Endothelial cell of umbilical vein (primary cell): ENCODE measurements at regions not wholly inside any gene's neighbourhood (a gene's known extent, or its start where the extent isn't known, plus 50 kb on each side); places are given as distances from the start of the nearest gene placed in this dataset.

Experiments used
- BruUV-seq: library from RNA; stranded (reverse); fragments of 400-500 nt; replicated peaks from 2 replicates; lab custom pipeline; 2021; lab: Mats Ljungman, UMichigan
- CTCF ChIA-PET: fragments of 300-600, 350-600 bp; sonication (Branson Sonifier 250); formaldehyde crosslinking; loops from one replicate; lab custom pipeline; 2021; ENCODE audit warnings: antibody characterized with exemption, inconsistent platforms; lab: Charles Lee
- POLR2A ChIA-PET: fragments of 300-600, 350-600 bp; sonication (Branson Sonifier 250); formaldehyde crosslinking; loops from one replicate; lab custom pipeline; 2021; ENCODE audit warnings: antibody characterized with exemption, inconsistent platforms; lab: Charles Lee
- DNase-seq: peaks from one replicate; pipeline ENCODE4 v3.0.0-alpha.2; 2011; ENCODE audit warnings: low read depth, low spot score
- FAIRE-seq: peaks from 2 replicates; lab custom pipeline; 2011; peaks lifted over from hg19 to GRCh38; lab: Jason Lieb, UNC
- H2AFZ ChIP-seq: 2 replicates; pipeline ENCODE4 v1.6.0; 2012; ENCODE audit warnings: low read depth, low read length, control low read depth, inconsistent platforms
- H3K27ac ChIP-seq: 2 replicates; pipeline ENCODE4 v1.5.1; 2011; ENCODE audit warnings: low read depth, mild to moderate bottlenecking, control low read depth, low read length, moderate library complexity; ENCODE audit not compliant: insufficient read depth
- H3K27me3 ChIP-seq, 2 experiments: 2 replicates each; pipeline versions ENCODE4 v1.6.0 to v1.6.1; 2011; ENCODE audit warnings: low read length in 2 of 2, mixed read lengths in 1 of 2; ENCODE audit not compliant: control insufficient read depth in 2 of 2, insufficient read depth in 2 of 2
- H3K36me3 ChIP-seq, 2 experiments: 2 replicates in 1 of 2; 3 replicates in 1 of 2; pipeline ENCODE4 v1.5.1; 2011; ENCODE audit warnings: low read length in 2 of 2, mild to moderate bottlenecking in 1 of 2, moderate library complexity in 1 of 2; ENCODE audit not compliant: control insufficient read depth in 2 of 2, insufficient read depth in 2 of 2; ENCODE audit errors: extremely low read depth in 1 of 2
- H3K4me1 ChIP-seq: 3 replicates; pipeline ENCODE4 v1.5.1; 2011; ENCODE audit warnings: mild to moderate bottlenecking, low read length; ENCODE audit not compliant: control insufficient read depth, insufficient read depth; ENCODE audit errors: extremely low read depth
- H3K4me2 ChIP-seq: 2 replicates; pipeline ENCODE4 v1.6.1; 2011; ENCODE audit warnings: low read length, control low read depth, mixed read lengths; ENCODE audit not compliant: insufficient read depth
- H3K4me3 ChIP-seq, 3 experiments: fragments of 200-600 bp in 1 of 3; sonication (generic), shearing (Covaris generic) in 1 of 3; replicated peaks in 1 of 3; 2 replicates each; pipeline ENCODE4 v1.5.1; 2011 to 2016; ENCODE audit warnings: control low read depth in 3 of 3, low read length in 3 of 3, mild to moderate bottlenecking in 2 of 3, inconsistent platforms in 1 of 3, low read depth in 1 of 3, moderate library complexity in 1 of 3; ENCODE audit not compliant: insufficient read depth in 1 of 3
- H3K79me2 ChIP-seq: 2 replicates; pipeline ENCODE4 v1.6.0; 2012; ENCODE audit warnings: low read length, inconsistent platforms; ENCODE audit not compliant: control insufficient read depth, insufficient read depth
- H3K9ac ChIP-seq: replicated peaks from 2 replicates; pipeline ENCODE3; 2011; ENCODE audit warnings: low read length, control low read depth; ENCODE audit not compliant: insufficient read depth; ENCODE audit errors: extremely low read depth
- H3K9me1 ChIP-seq: replicated peaks from 3 replicates; pipeline ENCODE4 v1.6.0; 2011; ENCODE audit warnings: mild to moderate bottlenecking, low read length; ENCODE audit not compliant: control insufficient read depth, insufficient read depth; ENCODE audit errors: extremely low read depth
- H3K9me3 ChIP-seq: replicated peaks from 2 replicates; pipeline ENCODE4 v1.5.1; 2012; ENCODE audit warnings: low read length, inconsistent platforms; ENCODE audit not compliant: control insufficient read depth, insufficient read depth
- H4K20me1 ChIP-seq: replicated peaks from 2 replicates; pipeline ENCODE3; 2011; ENCODE audit warnings: mild to moderate bottlenecking, low read length; ENCODE audit not compliant: control insufficient read depth, insufficient read depth; ENCODE audit errors: extremely low read depth
- EZH2 ChIP-seq: IDR thresholded peaks from 2 replicates; pipeline ENCODE4 v1.6.1; 2012; ENCODE audit warnings: borderline replicate concordance, low read depth, mild to moderate bottlenecking, moderate library complexity, low read length, inconsistent platforms; ENCODE audit not compliant: severe bottlenecking
- FOS ChIP-seq: IDR thresholded peaks from 2 replicates; pipeline ENCODE4 v1.6.1; 2011; ENCODE audit warnings: mild to moderate bottlenecking, low read length, moderate library complexity, borderline replicate concordance; ENCODE audit not compliant: insufficient read depth
- GATA2 ChIP-seq: IDR thresholded peaks from 2 replicates; pipeline ENCODE4 v1.7.0; 2011; ENCODE audit warnings: low read depth, mild to moderate bottlenecking, moderate library complexity, mixed read lengths, low read length; ENCODE audit not compliant: insufficient read length, insufficient read depth
- MYC ChIP-seq: IDR thresholded peaks from one replicate; pipeline ENCODE4 v1.6.1; 2011; ENCODE audit warnings: mild to moderate bottlenecking, low read depth, low read length
- POLR2A ChIP-seq: IDR thresholded peaks from 2 replicates; pipeline ENCODE4 v1.6.1; 2012; ENCODE audit warnings: low read depth, mild to moderate bottlenecking, control low read depth, low read length
- POLR2AphosphoS5 ChIP-seq: IDR thresholded peaks from 2 replicates; pipeline ENCODE4 v1.6.1; 2012; ENCODE audit warnings: low read depth, mild to moderate bottlenecking, control low read depth, low read length, moderate library complexity; ENCODE audit not compliant: insufficient read depth
- dilution Hi-C: fragments of 300-500 bp; cut with MboI; formaldehyde crosslinking; loops from one replicate; pipeline ENCODE4 v1.15.0; 2019; ENCODE audit warnings: low sequenced_read_pairs; ENCODE audit not compliant: extremely low pct_ligation_motif_present
- intact Hi-C: fragments of 100-400 bp; cut with micrococcal nuclease; formaldehyde crosslinking; loops from one replicate; pipeline ENCODE4 v1.10.0; 2022
- TF ChIP-seq, protein P1 (sequence below), 2 donors: IDR thresholded peaks; 1 replicate in 1 of 2; 2 replicates in 1 of 2; pipeline ENCODE4 v1.5.1; 2011; ENCODE audit warnings: low read length in 2 of 2, mild to moderate bottlenecking in 2 of 2, moderate library complexity in 2 of 2, control low read depth in 1 of 2, inconsistent platforms in 1 of 2, low read depth in 1 of 2; ENCODE audit not compliant: insufficient read depth in 1 of 2; ENCODE audit errors: extremely low read depth in 1 of 2

DNA sequence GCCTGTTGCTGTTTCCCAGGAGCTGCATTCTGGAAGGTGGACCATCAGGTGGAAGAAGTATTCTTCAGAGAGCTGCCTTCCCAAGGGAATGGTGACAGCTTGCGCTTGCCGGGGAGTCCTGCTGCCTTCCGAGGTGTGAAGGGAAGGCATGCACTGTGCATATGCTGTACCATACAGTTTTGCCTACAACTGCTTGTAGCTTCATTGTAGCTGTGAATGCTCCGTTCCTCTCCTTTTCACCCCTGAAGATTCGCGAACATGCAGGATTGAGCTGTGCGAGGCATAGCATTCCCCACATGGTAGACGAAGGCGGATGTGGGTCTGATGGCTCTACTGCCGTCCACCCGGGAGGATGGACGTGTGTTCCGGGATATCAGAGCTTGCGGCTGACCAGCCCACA is 243.2 kb upstream of the TSHZ3 start:
- no peaks in the 10 kb centered on the region for H3K79me2 ChIP-seq
- BruUV-seq, result no TSS peak
- FAIRE-seq, result no peak

DNA sequence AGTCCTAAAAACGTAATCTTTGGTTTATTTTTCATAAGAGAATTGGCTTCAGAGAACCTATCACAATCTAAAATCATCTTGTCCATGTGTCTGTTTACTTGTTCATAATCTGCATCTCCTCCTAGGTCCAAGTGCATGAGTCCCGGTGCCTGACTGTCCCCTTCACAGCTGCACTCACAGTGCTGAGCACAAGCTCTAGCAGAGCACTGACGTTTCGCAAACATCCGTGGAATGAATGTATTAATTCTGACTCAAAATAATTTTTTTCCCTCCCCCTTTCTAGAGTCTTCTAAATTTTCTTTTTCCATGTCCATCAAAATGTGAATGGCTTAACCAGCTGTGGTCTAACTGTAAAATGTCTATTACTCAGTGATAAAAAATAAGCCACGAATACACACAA is 245.5 kb upstream of the TSHZ3 start:
- no peak overlapping the region for H3K27ac ChIP-seq
- H3K4me1 ChIP-seq, result no peaks in the 10 kb centered on the region
- H3K4me3 ChIP-seq, result no peak overlapping the region
- no peak overlapping the region for H3K9ac ChIP-seq
- no peak for DNase-seq
- H3K79me2 ChIP-seq, result no peaks in the 10 kb centered on the region
- ChIA-PET POLR2A (no interaction called here), CTCF (no interaction called here)
- H3K27me3 ChIP-seq, result no peaks in the 10 kb centered on the region
- no peak for FAIRE-seq
- H2AFZ ChIP-seq, result no peak overlapping the region
- peaks cover 7% of the 10 kb centered on the region for H3K9me3 ChIP-seq
- no peak overlapping the region for H3K4me2 ChIP-seq
- no peaks in the 10 kb centered on the region for H3K36me3 ChIP-seq
- no peaks in the 10 kb centered on the region for H3K9me1 ChIP-seq
- TF ChIP-seq EZH2, result no peak
- TF ChIP-seq MYC, result no peak
- no peak for TF ChIP-seq GATA2
- H4K20me1 ChIP-seq, result no peaks in the 10 kb centered on the region
- no TSS peak for BruUV-seq
- dilution Hi-C loops (no loop called here), intact Hi-C loops (no loop called here)

More for the DNA sequence above, 243.2 kb upstream of the TSHZ3 start:
- Histone ChIP-seq H3K9me1 (no peaks in the 10 kb centered on the region), H3K4me3 (no peak overlapping the region), H3K27me3 (no peaks in the 10 kb centered on the region), H4K20me1 (no peaks in the 10 kb centered on the region), H3K9ac (no peak overlapping the region), H3K27ac (no peak overlapping the region), H2AFZ (no peak overlapping the region), H3K36me3 (no peaks in the 10 kb centered on the region), H3K4me1 (no peaks in the 10 kb centered on the region), H3K4me2 (no peak overlapping the region), H3K9me3 (peaks cover 6% of the 10 kb centered on the region)
- dilution Hi-C loops (no loop called here), intact Hi-C loops (no loop called here)
- ChIA-PET POLR2A (no interaction called here), CTCF (no interaction called here)
- TF ChIP-seq, protein P1, sequence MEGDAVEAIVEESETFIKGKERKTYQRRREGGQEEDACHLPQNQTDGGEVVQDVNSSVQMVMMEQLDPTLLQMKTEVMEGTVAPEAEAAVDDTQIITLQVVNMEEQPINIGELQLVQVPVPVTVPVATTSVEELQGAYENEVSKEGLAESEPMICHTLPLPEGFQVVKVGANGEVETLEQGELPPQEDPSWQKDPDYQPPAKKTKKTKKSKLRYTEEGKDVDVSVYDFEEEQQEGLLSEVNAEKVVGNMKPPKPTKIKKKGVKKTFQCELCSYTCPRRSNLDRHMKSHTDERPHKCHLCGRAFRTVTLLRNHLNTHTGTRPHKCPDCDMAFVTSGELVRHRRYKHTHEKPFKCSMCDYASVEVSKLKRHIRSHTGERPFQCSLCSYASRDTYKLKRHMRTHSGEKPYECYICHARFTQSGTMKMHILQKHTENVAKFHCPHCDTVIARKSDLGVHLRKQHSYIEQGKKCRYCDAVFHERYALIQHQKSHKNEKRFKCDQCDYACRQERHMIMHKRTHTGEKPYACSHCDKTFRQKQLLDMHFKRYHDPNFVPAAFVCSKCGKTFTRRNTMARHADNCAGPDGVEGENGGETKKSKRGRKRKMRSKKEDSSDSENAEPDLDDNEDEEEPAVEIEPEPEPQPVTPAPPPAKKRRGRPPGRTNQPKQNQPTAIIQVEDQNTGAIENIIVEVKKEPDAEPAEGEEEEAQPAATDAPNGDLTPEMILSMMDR (IDR thresholded peaks at IDR 0.05; ENCODE audit: extremely low read depth in 1 of 2, insufficient read depth in 1 of 2, low read depth in 1 of 2, low read length in 2 of 2), result no peak
- TF ChIP-seq POLR2A (no peak), FOS (no peak), POLR2AphosphoS5 (no peak), GATA2 (no peak)
- DNase-seq, result no peak
